Fibroblast of villous mesenchyme (primary cell): ENCODE measurements at regions not wholly inside any gene's neighbourhood (a gene's known extent, or its start where the extent isn't known, plus 50 kb on each side); places are given as distances from the start of the nearest gene placed in this dataset.

Experiments used
- DNase-seq: peaks from one replicate; pipeline ENCODE4 v3.0.0-alpha.2; 2010; ENCODE audit warnings: low read depth
- H3K4me3 ChIP-seq: 2 replicates; pipeline ENCODE4 v1.5.1; 2011; ENCODE audit warnings: low read depth, mild to moderate bottlenecking, low read length
- CTCF ChIP-seq: IDR thresholded peaks from 2 replicates; pipeline ENCODE4 v1.5.1; 2012; ENCODE audit warnings: low read depth, mild to moderate bottlenecking, low read length; ENCODE audit not compliant: insufficient read depth

GRCh38 chr13:60798503-60798902 is 401.5 kb downstream of the TDRD3 start:
- no peak overlapping the region for H3K4me3 ChIP-seq
- no peak for DNase-seq
- TF ChIP-seq CTCF: no peak

- no peak for DNase-seq
- TF ChIP-seq CTCF: no peak
- no peak overlapping the region for H3K4me3 ChIP-seq
These were observed 400.1 kb downstream of the TDRD3 start for GRCh38 chr13:60797112-60797511.

- no peak for TF ChIP-seq CTCF
- DNase-seq: no peak
- no peak overlapping the region for H3K4me3 ChIP-seq
These were observed 397.7 kb downstream of the TDRD3 start for GRCh38 chr13:60794751-60795150.

GRCh38 chr13:60790620-60791019 is 393.6 kb downstream of the TDRD3 start:
- no peak for DNase-seq
- no peak for TF ChIP-seq CTCF
- H3K4me3 ChIP-seq: no peak overlapping the region

- no peak for TF ChIP-seq CTCF
- H3K4me3 ChIP-seq: no peak overlapping the region
- no peak for DNase-seq
These were observed 391.3 kb downstream of the TDRD3 start for GRCh38 chr13:60788156-60788829.

- DNase-seq: no peak
- TF ChIP-seq CTCF: no peak
- no peak overlapping the region for H3K4me3 ChIP-seq
These were observed 390.1 kb downstream of the TDRD3 start for GRCh38 chr13:60787083-60787482.

GRCh38 chr13:60772726-60773125 is 375.7 kb downstream of the TDRD3 start:
- TF ChIP-seq CTCF: no peak
- no peak for DNase-seq
- no peak overlapping the region for H3K4me3 ChIP-seq
